SK-N-SH (cell line): ENCODE measurements at regions not wholly inside any gene's neighbourhood (a gene's known extent, or its start where the extent isn't known, plus 50 kb on each side); places are given as distances from the start of the nearest gene placed in this dataset.

Source experiments
- CTCF ChIA-PET: fragments of 300-600, 350-600 bp; formaldehyde crosslinking; extraction: SDS; loops from one replicate; lab custom pipeline; 2021; lab: Yijun Ruan, JAX
- POLR2A ChIA-PET: fragments of 350-600 bp; sonication (Branson Sonifier 250); formaldehyde crosslinking; extraction: SDS; loops from one replicate; lab custom pipeline; 2020; ENCODE audit warnings: antibody characterized with exemption, inconsistent platforms; lab: Yijun Ruan, JAX
- DNase-seq: peaks from one replicate; pipeline ENCODE4 v3.0.0; 2012
- H2AFZ ChIP-seq: fragments of 200-600 bp; sonication (generic); 2 replicates; pipeline ENCODE4 v1.8.1; 2016; ENCODE audit warnings: antibody characterized with exemption, mild to moderate bottlenecking, low read depth
- H3F3A ChIP-seq: fragments of 200-600 bp; sonication (generic); replicated peaks from 2 replicates; pipeline ENCODE3; 2016; ENCODE audit warnings: antibody characterized with exemption, mild to moderate bottlenecking; ENCODE audit not compliant: insufficient read depth
- H3K27ac ChIP-seq, 2 experiments: fragments of 200-500 bp in 1 of 2; fragments of 200-600 bp in 1 of 2; sonication (Bioruptor generic) in 1 of 2; sonication (generic), shearing (Covaris generic) in 1 of 2; 2 replicates each; pipeline versions ENCODE4 v1.5.1 to v1.6.1; 2014 to 2016; ENCODE audit warnings: low read depth in 2 of 2, inconsistent platforms in 1 of 2, low read length in 1 of 2, mild to moderate bottlenecking in 1 of 2, mixed read lengths in 1 of 2
- H3K27me3 ChIP-seq: fragments of 200-600 bp; sonication (generic), shearing (Covaris generic); 2 replicates; pipeline ENCODE4 v1.6.1; 2016; ENCODE audit warnings: mixed run types; ENCODE audit not compliant: insufficient read depth
- H3K36me3 ChIP-seq, 2 experiments: fragments of 200-500 bp in 1 of 2; fragments of 200-600 bp in 1 of 2; sonication (Bioruptor generic) in 1 of 2; sonication (generic) in 1 of 2; replicated peaks in 1 of 2; 2 replicates each; pipeline versions ENCODE3 to v1.5.1; 2014 to 2016; ENCODE audit warnings: low read length in 1 of 2, mild to moderate bottlenecking in 1 of 2; ENCODE audit not compliant: insufficient read depth in 2 of 2, control insufficient read depth in 1 of 2
- H3K4me1 ChIP-seq, 2 experiments: fragments of 200-500 bp in 1 of 2; fragments of 200-600 bp in 1 of 2; sonication (Bioruptor generic) in 1 of 2; sonication (generic), shearing (Covaris generic) in 1 of 2; 2 replicates each; pipeline versions ENCODE4 v1.5.1 to v1.6.1; 2014 to 2016; ENCODE audit warnings: low read depth in 1 of 2, low read length in 1 of 2, mixed run types in 1 of 2; ENCODE audit not compliant: insufficient read depth in 2 of 2, control insufficient read depth in 1 of 2
- H3K4me2 ChIP-seq: fragments of 200-600 bp; sonication (generic), shearing (Covaris generic); 2 replicates; pipeline ENCODE4 v1.6.1; 2017; ENCODE audit warnings: mixed run types
- H3K4me3 ChIP-seq, 2 experiments: fragments of 200-500 bp in 1 of 2; fragments of 200-600 bp in 1 of 2; sonication (Bioruptor generic) in 1 of 2; sonication (generic), shearing (Covaris generic) in 1 of 2; 2 replicates each; pipeline versions ENCODE4 v1.5.1 to v1.8.1; 2014 to 2016; ENCODE audit warnings: low read depth in 2 of 2, inconsistent platforms in 1 of 2, low read length in 1 of 2, mild to moderate bottlenecking in 1 of 2, mixed read lengths in 1 of 2, moderate library complexity in 1 of 2
- H3K79me2 ChIP-seq: fragments of 200-600 bp; sonication (generic); 2 replicates; pipeline ENCODE4 v1.8.1; 2017; ENCODE audit warnings: mild to moderate bottlenecking; ENCODE audit not compliant: insufficient read depth
- H3K9ac ChIP-seq: fragments of 200-600 bp; sonication (generic); 2 replicates; pipeline ENCODE4 v1.6.1; 2017; ENCODE audit warnings: mixed run types
- H3K9me2 ChIP-seq: fragments of 200-600 bp; sonication (generic); 2 replicates; pipeline ENCODE4 v1.6.1; 2017; ENCODE audit warnings: mixed run types
- H3K9me3 ChIP-seq: fragments of 200-600 bp; sonication (generic); 2 replicates; pipeline ENCODE4 v1.6.1; 2017; ENCODE audit warnings: mixed run types, mild to moderate bottlenecking, moderate library complexity
- H4K20me1 ChIP-seq: fragments of 200-600 bp; sonication (generic); 2 replicates; pipeline ENCODE4 v1.6.1; 2017; ENCODE audit warnings: mild to moderate bottlenecking, mixed run types; ENCODE audit not compliant: insufficient read depth
- CHD2 ChIP-seq: fragments of 150-350 bp; IDR thresholded peaks from 2 replicates; pipeline ENCODE4 v1.6.1; 2018; ENCODE audit warnings: low read length; ENCODE audit not compliant: partially characterized antibody
- ELF1 ChIP-seq: IDR thresholded peaks from 2 replicates; pipeline ENCODE4 v1.4.0; 2012
- EP300 ChIP-seq, 2 experiments: IDR thresholded peaks; 2 replicates each; pipeline versions ENCODE4 v1.4.0 to v1.6.1; 2012; ENCODE audit warnings: borderline replicate concordance in 1 of 2, low read depth in 1 of 2, low read length in 1 of 2
- EZH2phosphoT487 ChIP-seq: fragments of 200-600 bp; sonication (generic); IDR thresholded peaks from 2 replicates; pipeline ENCODE4 v1.6.1; 2017; ENCODE audit warnings: low read depth, mixed run types, mild to moderate bottlenecking, antibody characterized with exemption, moderate library complexity, borderline replicate concordance
- FOXJ3 ChIP-seq: sonication (generic); formaldehyde crosslinking; IDR thresholded peaks from 2 replicates; pipeline ENCODE4 v1.5.1; 2020; ENCODE audit warnings: mild to moderate bottlenecking, missing genetic modification reagents
- GABPA ChIP-seq: IDR thresholded peaks from 2 replicates; pipeline ENCODE4 v1.4.0; 2012; ENCODE audit warnings: low read depth, mild to moderate bottlenecking
- JUND ChIP-seq: IDR thresholded peaks from 2 replicates; pipeline ENCODE4 v1.4.0; 2012
- MEF2A ChIP-seq: IDR thresholded peaks from 2 replicates; pipeline ENCODE4 v1.4.0; 2012; ENCODE audit warnings: low read depth, borderline replicate concordance
- POLR2AphosphoS5 ChIP-seq: IDR thresholded peaks from 2 replicates; pipeline ENCODE4 v1.6.1; 2012; ENCODE audit warnings: low read depth, low read length
- RFX5 ChIP-seq: IDR thresholded peaks from 2 replicates; pipeline ENCODE4 v1.6.1; 2012; ENCODE audit warnings: mild to moderate bottlenecking, improper control_type of control experiment, low read length
- SIN3A ChIP-seq: IDR thresholded peaks from 2 replicates; pipeline ENCODE4 v1.6.1; 2012; ENCODE audit warnings: low read depth, mild to moderate bottlenecking, low read length, moderate library complexity, borderline replicate concordance
- YY1 ChIP-seq: IDR thresholded peaks from 2 replicates; pipeline ENCODE4 v1.4.0; 2012; ENCODE audit warnings: low read depth, mild to moderate bottlenecking
- WGBS: methylation state at CpG from one replicate; pipeline ENCODE4 v1.1.6; 2017; ENCODE audit warnings: low lambda C conversion rate; 5-methylcytosine and 5-hydroxymethylcytosine counted together
- TF ChIP-seq, protein P1 (sequence below): IDR thresholded peaks from 2 replicates; pipeline ENCODE4; 2012
- TF ChIP-seq, protein P2 (sequence below): IDR thresholded peaks from 2 replicates; pipeline ENCODE4 v1.4.0; 2012; ENCODE audit warnings: low read depth
- TF ChIP-seq, protein P3 (sequence below): IDR thresholded peaks from 2 replicates; pipeline ENCODE4 v1.6.1; 2012; ENCODE audit warnings: mild to moderate bottlenecking, low read depth, low read length, moderate library complexity

DNA sequence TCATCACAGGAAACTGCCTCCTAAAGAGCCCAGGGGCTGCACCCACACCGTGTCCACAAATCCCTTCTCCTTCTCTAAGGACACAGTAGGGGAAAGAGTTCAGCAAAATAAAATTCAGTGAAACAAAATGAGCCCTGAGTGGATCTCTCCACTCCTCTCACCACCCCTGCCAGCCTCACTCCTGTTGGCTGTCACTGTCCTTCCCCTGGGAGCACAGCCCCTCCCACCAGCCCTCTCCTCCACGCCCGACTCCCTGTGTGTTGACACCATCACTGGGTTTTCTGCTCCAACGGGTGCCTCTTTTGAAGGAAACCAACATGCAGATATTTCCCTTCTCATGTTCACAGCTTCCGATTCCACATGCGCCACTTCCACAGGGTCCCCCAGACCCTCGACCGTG is 356.2 kb downstream of the AJAP1 start:
- Histone ChIP-seq H3K79me2 (no peaks in the 10 kb centered on the region), H3K4me3 (no peak overlapping the region), H3K9ac (no peak overlapping the region), H4K20me1 (no peaks in the 10 kb centered on the region), H2AFZ (no peak overlapping the region), H3K9me3 (no peaks in the 10 kb centered on the region), H3K9me2 (no peaks in the 10 kb centered on the region), H3F3A (no peaks in the 10 kb centered on the region), H3K4me2 (no peak overlapping the region), H3K27me3 (no peaks in the 10 kb centered on the region), H3K4me1 (peaks cover 0 to 6% of the 10 kb centered on the region in 2 experiments; a peak in 1 of 4 replicates), H3K27ac (no peak overlapping the region), H3K36me3 (no peaks in the 10 kb centered on the region)
- WGBS = 49% methylated on average over 8 of the region's 8 CpGs
- DNase-seq = no peak
- ChIA-PET CTCF (no interaction called here), POLR2A (no interaction called here)
- TF ChIP-seq YY1 = no peak
- TF ChIP-seq EZH2phosphoT487 = no peak
- TF ChIP-seq, protein P1, sequence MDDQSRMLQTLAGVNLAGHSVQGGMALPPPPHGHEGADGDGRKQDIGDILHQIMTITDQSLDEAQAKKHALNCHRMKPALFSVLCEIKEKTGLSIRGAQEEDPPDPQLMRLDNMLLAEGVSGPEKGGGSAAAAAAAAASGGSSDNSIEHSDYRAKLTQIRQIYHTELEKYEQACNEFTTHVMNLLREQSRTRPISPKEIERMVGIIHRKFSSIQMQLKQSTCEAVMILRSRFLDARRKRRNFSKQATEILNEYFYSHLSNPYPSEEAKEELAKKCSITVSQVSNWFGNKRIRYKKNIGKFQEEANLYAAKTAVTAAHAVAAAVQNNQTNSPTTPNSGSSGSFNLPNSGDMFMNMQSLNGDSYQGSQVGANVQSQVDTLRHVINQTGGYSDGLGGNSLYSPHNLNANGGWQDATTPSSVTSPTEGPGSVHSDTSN = no peak

DNA sequence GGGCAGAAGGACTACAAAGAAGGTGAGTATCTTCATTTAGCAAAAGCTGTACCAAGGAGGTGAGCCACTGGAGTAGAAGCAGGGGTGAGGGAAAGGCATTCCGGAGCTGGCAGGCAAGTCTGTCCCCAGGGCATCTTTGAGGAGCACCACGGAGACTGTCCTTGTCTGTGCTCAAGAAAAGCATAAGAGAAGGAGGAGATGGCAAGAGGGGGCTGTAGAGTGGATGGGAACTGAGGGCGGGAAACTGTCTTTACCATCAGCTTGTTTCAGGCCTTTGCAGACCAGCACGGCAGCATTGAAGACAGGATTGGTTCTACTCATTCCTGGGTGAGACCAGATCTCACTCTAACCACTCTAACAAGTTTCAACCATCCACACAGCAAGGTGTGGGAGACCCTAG is 355.8 kb downstream of the AJAP1 start:
- Histone ChIP-seq H3K4me2 (no peak overlapping the region), H3K27me3 (no peaks in the 10 kb centered on the region), H4K20me1 (no peaks in the 10 kb centered on the region), H3F3A (no peaks in the 10 kb centered on the region), H3K4me3 (no peak overlapping the region), H3K4me1 (peaks cover 0 to 6% of the 10 kb centered on the region in 2 experiments; a peak in 1 of 4 replicates), H3K27ac (no peak overlapping the region), H3K79me2 (no peaks in the 10 kb centered on the region), H3K9me2 (no peaks in the 10 kb centered on the region), H3K9me3 (no peaks in the 10 kb centered on the region), H3K9ac (no peak overlapping the region), H2AFZ (no peak overlapping the region), H3K36me3 (no peaks in the 10 kb centered on the region)
- TF ChIP-seq, protein P2, sequence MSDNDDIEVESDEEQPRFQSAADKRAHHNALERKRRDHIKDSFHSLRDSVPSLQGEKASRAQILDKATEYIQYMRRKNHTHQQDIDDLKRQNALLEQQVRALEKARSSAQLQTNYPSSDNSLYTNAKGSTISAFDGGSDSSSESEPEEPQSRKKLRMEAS = no peak
- TF ChIP-seq EZH2phosphoT487 (no peak), JUND (no peak), CHD2 (no peak), POLR2AphosphoS5 (no peak), RFX5 (no peak), GABPA (no peak), YY1 (no peak), SIN3A (no peak), FOXJ3 (CRISPR knock-in tag) (no peak), MEF2A (no peak), EP300 (IDR thresholded peaks at IDR 0.05; ENCODE audit: borderline replicate concordance in 1 of 2, low read depth in 1 of 2, low read length in 1 of 2) (no peak), ELF1 (no peak)
- TF ChIP-seq, protein P3, sequence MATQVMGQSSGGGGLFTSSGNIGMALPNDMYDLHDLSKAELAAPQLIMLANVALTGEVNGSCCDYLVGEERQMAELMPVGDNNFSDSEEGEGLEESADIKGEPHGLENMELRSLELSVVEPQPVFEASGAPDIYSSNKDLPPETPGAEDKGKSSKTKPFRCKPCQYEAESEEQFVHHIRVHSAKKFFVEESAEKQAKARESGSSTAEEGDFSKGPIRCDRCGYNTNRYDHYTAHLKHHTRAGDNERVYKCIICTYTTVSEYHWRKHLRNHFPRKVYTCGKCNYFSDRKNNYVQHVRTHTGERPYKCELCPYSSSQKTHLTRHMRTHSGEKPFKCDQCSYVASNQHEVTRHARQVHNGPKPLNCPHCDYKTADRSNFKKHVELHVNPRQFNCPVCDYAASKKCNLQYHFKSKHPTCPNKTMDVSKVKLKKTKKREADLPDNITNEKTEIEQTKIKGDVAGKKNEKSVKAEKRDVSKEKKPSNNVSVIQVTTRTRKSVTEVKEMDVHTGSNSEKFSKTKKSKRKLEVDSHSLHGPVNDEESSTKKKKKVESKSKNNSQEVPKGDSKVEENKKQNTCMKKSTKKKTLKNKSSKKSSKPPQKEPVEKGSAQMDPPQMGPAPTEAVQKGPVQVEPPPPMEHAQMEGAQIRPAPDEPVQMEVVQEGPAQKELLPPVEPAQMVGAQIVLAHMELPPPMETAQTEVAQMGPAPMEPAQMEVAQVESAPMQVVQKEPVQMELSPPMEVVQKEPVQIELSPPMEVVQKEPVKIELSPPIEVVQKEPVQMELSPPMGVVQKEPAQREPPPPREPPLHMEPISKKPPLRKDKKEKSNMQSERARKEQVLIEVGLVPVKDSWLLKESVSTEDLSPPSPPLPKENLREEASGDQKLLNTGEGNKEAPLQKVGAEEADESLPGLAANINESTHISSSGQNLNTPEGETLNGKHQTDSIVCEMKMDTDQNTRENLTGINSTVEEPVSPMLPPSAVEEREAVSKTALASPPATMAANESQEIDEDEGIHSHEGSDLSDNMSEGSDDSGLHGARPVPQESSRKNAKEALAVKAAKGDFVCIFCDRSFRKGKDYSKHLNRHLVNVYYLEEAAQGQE = no peak
- ChIA-PET POLR2A (no interaction called here), CTCF (interaction anchor here (1.2 kb wide), 1 partner anchor 10 kb away, joined by 3 read pairs; no protein-coding TSS in a partner anchor)
- DNase-seq = no peak
- WGBS = 36% methylated on average over 4 of the region's 4 CpGs
